ENCODE measurements at regions not wholly inside any gene's neighbourhood (a gene's known extent, or its start where the extent isn't known, plus 50 kb on each side); places are given as distances from the start of the nearest gene placed in this dataset.
"Not testable (repeated sequence)": the region's sequence is repeated elsewhere in the genome, so short reads cannot be mapped to it uniquely, and the experiment has no call there.

DNA sequence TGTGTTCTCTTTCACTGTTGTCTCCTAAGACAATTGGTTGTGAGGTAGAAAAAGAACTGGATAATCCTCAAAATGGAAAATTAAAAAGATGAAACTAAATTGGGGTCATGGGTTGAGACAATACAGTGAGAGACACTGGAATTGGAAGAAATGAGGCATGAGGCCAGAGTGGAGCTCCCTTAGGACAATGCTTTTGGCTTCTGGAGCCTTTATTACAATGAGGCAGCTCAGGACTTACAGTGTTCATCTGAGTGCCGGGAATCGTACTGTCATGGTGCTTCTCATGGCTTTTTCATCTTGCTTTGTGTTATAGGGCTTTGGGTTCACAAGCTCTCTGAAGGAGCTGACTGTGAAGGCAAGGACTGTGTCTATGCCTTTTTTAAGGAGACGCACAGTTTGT, 293.5 kb downstream of the SOX2 start:
- no peaks in the 10 kb centered on the region for H3K27me3 ChIP-seq (ENCODE audit: control insufficient read depth, insufficient read depth, low read length)
- WGBS (ENCODE audit: insufficient coverage), result 55% methylated on average over 2 of the region's 3 CpGs
- no peaks in the 10 kb centered on the region for H3K4me1 ChIP-seq (ENCODE audit: control insufficient read depth, insufficient read depth, low read length)
- no peak overlapping the region for H3K27ac ChIP-seq (ENCODE audit: low read length)
- peak; percentile 44 for DNase-seq
- H3K9me3 ChIP-seq (replicated peaks; ENCODE audit: control insufficient read depth, low read depth, low read length), result no peaks in the 10 kb centered on the region
- H3K36me3 ChIP-seq (ENCODE audit: control insufficient read depth, insufficient read depth, low read length), result no peaks in the 10 kb centered on the region
- H3K4me3 ChIP-seq (ENCODE audit: low read length), result no peak overlapping the region

DNA sequence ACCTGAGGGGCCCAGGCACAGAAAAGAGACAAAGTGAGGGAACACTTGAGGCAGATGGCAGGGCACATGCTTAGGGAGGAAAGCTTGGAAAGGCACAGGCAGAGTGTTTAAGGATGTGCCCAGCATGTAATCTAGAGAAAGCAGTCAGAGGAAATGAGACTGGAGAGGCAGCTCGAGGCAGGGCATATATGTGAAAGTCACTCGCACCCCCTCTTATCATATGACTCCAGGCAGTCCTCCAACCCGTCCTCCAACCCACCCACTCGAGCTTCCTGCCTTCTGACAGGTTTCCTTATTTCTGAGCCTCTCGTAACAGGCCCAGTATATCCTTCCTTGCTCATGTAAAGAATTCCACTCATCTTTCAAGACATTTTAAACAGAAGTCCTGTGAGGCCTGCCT, 294.0 kb downstream of the SOX2 start:
- H3K4me3 ChIP-seq (ENCODE audit: low read length), result no peak overlapping the region
- H3K36me3 ChIP-seq (ENCODE audit: control insufficient read depth, insufficient read depth, low read length), result no peaks in the 10 kb centered on the region
- DNase-seq, result no peak
- WGBS (ENCODE audit: insufficient coverage), result 43% methylated on average over 4 of the region's 5 CpGs
- H3K4me1 ChIP-seq (ENCODE audit: control insufficient read depth, insufficient read depth, low read length), result no peaks in the 10 kb centered on the region
- H3K27me3 ChIP-seq (ENCODE audit: control insufficient read depth, insufficient read depth, low read length), result no peaks in the 10 kb centered on the region
- H3K9me3 ChIP-seq (replicated peaks; ENCODE audit: control insufficient read depth, low read depth, low read length), result no peaks in the 10 kb centered on the region
- H3K27ac ChIP-seq (ENCODE audit: low read length), result no peak overlapping the region

DNA sequence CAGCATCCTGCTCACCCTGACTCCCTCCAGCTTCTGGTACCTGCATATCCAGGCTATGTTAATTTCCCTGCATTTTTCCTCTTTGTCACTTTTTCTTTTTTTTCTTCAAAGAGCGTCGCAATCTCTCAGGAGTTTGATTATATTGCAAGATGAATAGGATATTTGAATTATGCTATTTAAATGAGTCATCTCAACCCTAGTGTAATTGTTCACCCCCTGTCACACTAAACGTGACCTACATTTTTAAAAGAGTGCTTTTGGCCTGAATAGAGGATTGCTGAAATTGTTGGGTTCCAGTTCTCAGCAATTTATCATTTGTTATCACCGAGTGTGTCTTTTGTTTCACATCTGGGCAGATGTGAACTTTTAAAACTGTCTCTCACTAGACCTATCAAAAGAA, 294.7 kb downstream of the SOX2 start:
- H3K27ac ChIP-seq (ENCODE audit: low read length), result no peak overlapping the region
- no peaks in the 10 kb centered on the region for H3K27me3 ChIP-seq (ENCODE audit: control insufficient read depth, insufficient read depth, low read length)
- H3K4me1 ChIP-seq (ENCODE audit: control insufficient read depth, insufficient read depth, low read length), result no peaks in the 10 kb centered on the region
- no peaks in the 10 kb centered on the region for H3K36me3 ChIP-seq (ENCODE audit: control insufficient read depth, insufficient read depth, low read length)
- no peak overlapping the region for H3K4me3 ChIP-seq (ENCODE audit: low read length)
- no CpG with 5 or more reads among the region's 4 CpGs for WGBS (ENCODE audit: insufficient coverage)
- no peak for DNase-seq
- no peaks in the 10 kb centered on the region for H3K9me3 ChIP-seq (replicated peaks; ENCODE audit: control insufficient read depth, low read depth, low read length)

DNA sequence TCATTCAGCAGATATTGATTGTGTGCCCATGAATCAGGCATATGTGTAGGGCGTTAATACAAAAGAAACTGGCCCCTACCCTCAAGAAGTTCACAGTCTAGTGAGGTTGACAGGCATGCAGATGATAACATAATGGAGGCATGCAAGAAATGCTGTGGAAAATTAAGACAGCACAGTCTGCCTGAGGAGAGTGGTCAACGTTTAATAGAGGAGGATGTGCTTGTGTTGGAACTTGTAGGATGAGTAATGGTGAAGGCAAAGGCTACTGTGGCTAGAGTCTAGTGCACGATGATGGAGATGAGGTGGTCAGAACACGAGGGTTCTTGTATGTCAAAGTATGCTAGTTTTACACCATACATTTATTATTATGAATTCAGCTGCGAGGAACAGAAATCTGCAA, 295.7 kb downstream of the SOX2 start:
- Histone ChIP-seq H3K27me3 (ENCODE audit: control insufficient read depth, insufficient read depth, low read length) (no peaks in the 10 kb centered on the region), H3K36me3 (ENCODE audit: control insufficient read depth, insufficient read depth, low read length) (no peaks in the 10 kb centered on the region), H3K4me3 (ENCODE audit: low read length) (no peak overlapping the region), H3K4me1 (ENCODE audit: control insufficient read depth, insufficient read depth, low read length) (no peaks in the 10 kb centered on the region), H3K27ac (ENCODE audit: low read length) (no peak overlapping the region), H3K9me3 (replicated peaks; ENCODE audit: control insufficient read depth, low read depth, low read length) (no peaks in the 10 kb centered on the region)
- 84% methylated on average over 1 of the region's 5 CpGs for WGBS (ENCODE audit: insufficient coverage)
- DNase-seq, result no peak

DNA sequence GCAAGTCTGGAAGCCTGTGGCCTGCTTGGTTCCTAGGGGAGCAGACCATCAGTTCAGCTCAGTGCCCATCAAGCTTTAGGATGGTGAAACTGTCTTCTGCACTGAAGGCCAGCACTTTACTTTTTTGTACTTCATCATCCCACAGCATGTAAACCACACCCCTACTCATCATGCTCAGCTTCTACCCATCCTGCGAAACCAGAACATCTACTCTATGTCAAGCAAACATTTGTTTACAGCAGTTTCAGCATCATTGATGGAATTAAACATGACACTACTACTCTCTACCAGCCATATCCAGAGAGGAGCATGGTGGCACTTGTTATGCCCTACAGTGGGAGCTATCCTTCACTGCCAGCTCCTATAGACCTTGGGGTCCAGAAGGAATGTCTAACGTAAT, 306.6 kb downstream of the SOX2 start:
- no peaks in the 10 kb centered on the region for H3K27me3 ChIP-seq (ENCODE audit: control insufficient read depth, insufficient read depth, low read length)
- H3K4me3 ChIP-seq (ENCODE audit: low read length), result no peak overlapping the region
- no peaks in the 10 kb centered on the region for H3K9me3 ChIP-seq (replicated peaks; ENCODE audit: control insufficient read depth, low read depth, low read length)
- H3K4me1 ChIP-seq (ENCODE audit: control insufficient read depth, insufficient read depth, low read length), result no peaks in the 10 kb centered on the region
- no peak overlapping the region for H3K27ac ChIP-seq (ENCODE audit: low read length)
- 90% methylated on average over 1 of the region's 2 CpGs for WGBS (ENCODE audit: insufficient coverage)
- no peak for DNase-seq
- no peaks in the 10 kb centered on the region for H3K36me3 ChIP-seq (ENCODE audit: control insufficient read depth, insufficient read depth, low read length)

DNA sequence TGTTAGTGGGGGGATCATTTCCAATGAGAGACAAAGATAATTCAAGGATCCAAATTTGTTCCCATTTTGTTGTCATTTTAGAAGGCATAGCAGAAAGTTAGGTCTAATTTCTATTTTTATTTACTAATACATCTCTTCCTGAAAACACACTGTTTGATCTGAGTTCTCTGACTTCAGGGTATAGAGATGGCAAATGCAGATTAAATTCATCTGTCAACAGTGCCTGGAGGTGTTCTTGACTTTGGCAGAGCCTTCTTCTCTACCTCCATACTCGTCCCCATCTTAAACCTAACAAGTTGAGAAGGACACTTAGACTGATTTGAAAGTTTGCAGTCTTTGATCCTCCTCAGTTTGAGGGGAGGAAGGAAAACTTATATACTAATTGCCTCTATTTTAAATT, 308.2 kb downstream of the SOX2 start:
- no peaks in the 10 kb centered on the region for H3K27me3 ChIP-seq (ENCODE audit: control insufficient read depth, insufficient read depth, low read length)
- no CpG with 5 or more reads among the region's 1 CpG for WGBS (ENCODE audit: insufficient coverage)
- no peaks in the 10 kb centered on the region for H3K4me1 ChIP-seq (ENCODE audit: control insufficient read depth, insufficient read depth, low read length)
- no peaks in the 10 kb centered on the region for H3K36me3 ChIP-seq (ENCODE audit: control insufficient read depth, insufficient read depth, low read length)
- no peak overlapping the region for H3K27ac ChIP-seq (ENCODE audit: low read length)
- H3K4me3 ChIP-seq (ENCODE audit: low read length), result no peak overlapping the region
- DNase-seq, result no peak
- H3K9me3 ChIP-seq (replicated peaks; ENCODE audit: control insufficient read depth, low read depth, low read length), result no peaks in the 10 kb centered on the region

DNA sequence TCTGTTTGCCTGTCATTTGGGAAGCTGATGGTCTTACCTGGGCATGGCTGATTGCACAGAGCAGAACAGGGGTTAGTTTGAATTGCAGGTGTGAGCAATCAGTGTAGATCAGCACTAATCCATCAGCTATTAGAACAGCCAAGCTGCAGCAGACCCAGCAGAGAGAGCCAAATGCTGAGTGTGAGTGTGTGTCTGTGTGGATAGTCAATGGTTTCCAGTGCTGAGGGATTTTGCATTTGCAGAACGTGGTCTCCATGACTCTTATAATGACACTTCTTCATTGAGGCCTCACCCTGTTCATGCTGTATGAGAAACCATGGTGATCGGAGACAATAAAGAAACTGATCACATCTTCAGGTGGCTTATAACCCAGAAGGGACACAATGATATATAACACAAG, 312.1 kb downstream of the SOX2 start:
- WGBS (ENCODE audit: insufficient coverage), result no CpG with 5 or more reads among the region's 2 CpGs
- Histone ChIP-seq H3K27me3 (ENCODE audit: control insufficient read depth, insufficient read depth, low read length) (no peaks in the 10 kb centered on the region), H3K4me3 (ENCODE audit: low read length) (no peak overlapping the region), H3K36me3 (ENCODE audit: control insufficient read depth, insufficient read depth, low read length) (no peaks in the 10 kb centered on the region), H3K4me1 (ENCODE audit: control insufficient read depth, insufficient read depth, low read length) (no peaks in the 10 kb centered on the region), H3K9me3 (replicated peaks; ENCODE audit: control insufficient read depth, low read depth, low read length) (no peaks in the 10 kb centered on the region), H3K27ac (ENCODE audit: low read length) (no peak overlapping the region)
- DNase-seq, result no peak

DNA sequence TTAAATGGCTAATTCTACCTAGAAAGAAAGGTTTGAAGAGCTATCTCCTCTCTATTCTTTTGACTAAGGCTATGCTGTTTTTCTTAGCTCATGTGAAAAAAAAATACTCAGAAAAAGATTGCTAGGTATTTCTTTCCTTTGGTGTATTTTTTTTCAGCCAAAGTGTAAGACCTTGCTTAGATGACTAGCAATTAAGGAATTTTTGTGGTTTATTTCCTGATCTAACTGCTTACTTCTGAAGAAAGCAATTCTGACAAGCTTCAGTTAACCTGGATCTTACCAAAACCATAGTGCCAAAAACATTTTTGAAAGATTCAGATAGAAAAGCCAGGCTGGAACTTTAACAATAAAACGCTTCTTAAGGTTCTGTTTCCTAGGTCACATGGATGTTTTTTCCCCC, 315.6 kb downstream of the SOX2 start:
- Histone ChIP-seq H3K9me3 (replicated peaks; ENCODE audit: control insufficient read depth, low read depth, low read length) (no peaks in the 10 kb centered on the region), H3K27me3 (ENCODE audit: control insufficient read depth, insufficient read depth, low read length) (no peaks in the 10 kb centered on the region), H3K27ac (ENCODE audit: low read length) (no peak overlapping the region), H3K36me3 (ENCODE audit: control insufficient read depth, insufficient read depth, low read length) (no peaks in the 10 kb centered on the region), H3K4me1 (ENCODE audit: control insufficient read depth, insufficient read depth, low read length) (no peaks in the 10 kb centered on the region), H3K4me3 (ENCODE audit: low read length) (no peak overlapping the region)
- no CpG with 5 or more reads among the region's 1 CpG for WGBS (ENCODE audit: insufficient coverage)
- DNase-seq, result no peak

DNA sequence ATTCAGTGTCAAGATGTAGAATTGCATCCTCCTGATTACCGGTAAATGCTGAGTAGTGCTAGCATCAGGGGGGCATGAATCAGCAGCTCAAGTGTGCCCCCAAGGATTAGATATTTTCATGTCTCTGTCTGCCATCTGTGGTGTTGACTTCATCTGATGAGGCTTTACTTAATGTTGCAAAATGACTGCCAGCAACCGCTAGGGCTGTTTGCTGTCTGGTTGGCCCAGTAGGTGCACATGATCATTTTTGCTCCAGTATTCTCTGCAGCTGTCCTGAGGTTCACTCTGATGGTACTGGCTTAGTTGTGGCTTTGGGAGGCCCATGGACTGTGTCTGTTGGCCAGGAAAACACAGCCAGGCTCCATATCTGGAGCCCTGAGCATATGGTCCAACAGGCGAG, 316.4 kb downstream of the SOX2 start:
- H3K9me3 ChIP-seq (replicated peaks; ENCODE audit: control insufficient read depth, low read depth, low read length), result no peaks in the 10 kb centered on the region
- no peaks in the 10 kb centered on the region for H3K4me1 ChIP-seq (ENCODE audit: control insufficient read depth, insufficient read depth, low read length)
- no peak overlapping the region for H3K27ac ChIP-seq (ENCODE audit: low read length)
- DNase-seq, result no peak
- 72% methylated on average over 3 of the region's 3 CpGs for WGBS (ENCODE audit: insufficient coverage)
- no peak overlapping the region for H3K4me3 ChIP-seq (ENCODE audit: low read length)
- no peaks in the 10 kb centered on the region for H3K36me3 ChIP-seq (ENCODE audit: control insufficient read depth, insufficient read depth, low read length)
- no peaks in the 10 kb centered on the region for H3K27me3 ChIP-seq (ENCODE audit: control insufficient read depth, insufficient read depth, low read length)

DNA sequence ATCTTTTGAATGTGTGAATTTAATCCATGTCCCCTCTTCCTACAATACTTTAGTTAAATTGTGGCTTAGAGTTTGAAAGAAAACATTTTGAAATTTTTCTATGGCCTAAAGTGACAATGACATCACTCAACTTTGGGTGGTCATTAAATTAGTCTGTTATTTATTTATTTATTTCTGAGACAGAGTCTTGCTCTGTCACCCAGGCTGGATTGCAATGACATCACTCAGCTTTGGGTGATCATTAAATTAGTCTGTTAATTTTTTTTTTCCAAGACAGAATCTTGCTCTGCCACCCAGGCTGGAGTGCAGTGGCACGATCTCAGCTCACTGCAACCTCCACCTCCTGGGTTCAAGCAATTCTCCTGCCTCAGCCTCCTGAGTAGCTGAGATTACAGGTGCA, 322.5 kb downstream of the SOX2 start:
- not testable (repeated sequence) for H3K27me3 ChIP-seq (ENCODE audit: control insufficient read depth, insufficient read depth, low read length); H3K27ac ChIP-seq (ENCODE audit: low read length); H3K9me3 ChIP-seq (replicated peaks; ENCODE audit: control insufficient read depth, low read depth, low read length); H3K4me3 ChIP-seq (ENCODE audit: low read length); DNase-seq; H3K4me1 ChIP-seq (ENCODE audit: control insufficient read depth, insufficient read depth, low read length); H3K36me3 ChIP-seq (ENCODE audit: control insufficient read depth, insufficient read depth, low read length)
- no CpG with 5 or more reads among the region's 1 CpG for WGBS (ENCODE audit: insufficient coverage)

DNA sequence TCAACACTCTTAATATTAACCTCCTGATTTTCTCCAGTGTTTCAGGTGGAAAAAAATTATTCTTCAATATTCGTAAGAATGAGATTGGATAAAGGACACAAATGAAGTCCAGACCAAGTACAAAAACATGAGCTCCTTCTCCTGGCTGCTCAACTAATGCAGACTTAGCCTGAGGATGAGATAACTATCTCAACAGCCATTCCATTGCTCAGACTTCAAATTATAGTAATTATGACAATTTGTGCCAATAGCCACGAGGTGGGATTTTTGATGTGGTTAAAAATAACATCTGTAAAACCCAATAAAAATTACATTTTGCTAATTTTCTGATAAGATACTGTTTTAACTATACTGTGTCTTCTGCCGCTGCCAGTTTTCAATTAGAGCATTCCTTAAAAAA, 323.6 kb downstream of the SOX2 start:
- no CpG with 5 or more reads among the region's 3 CpGs for WGBS (ENCODE audit: insufficient coverage)
- Histone ChIP-seq H3K27me3 (ENCODE audit: control insufficient read depth, insufficient read depth, low read length) (no peaks in the 10 kb centered on the region), H3K27ac (ENCODE audit: low read length) (no peak overlapping the region), H3K4me1 (ENCODE audit: control insufficient read depth, insufficient read depth, low read length) (no peaks in the 10 kb centered on the region), H3K9me3 (replicated peaks; ENCODE audit: control insufficient read depth, low read depth, low read length) (no peaks in the 10 kb centered on the region), H3K4me3 (ENCODE audit: low read length) (no peak overlapping the region), H3K36me3 (ENCODE audit: control insufficient read depth, insufficient read depth, low read length) (no peaks in the 10 kb centered on the region)
- no peak for DNase-seq
